Activated naive CD4-positive, alpha-beta T cell treated with anti-CD3 and anti-CD28 coated beads, Interleukin-2, amount 50 U/mL, for 72 hours (primary cell): ENCODE measurements at regions not wholly inside any gene's neighbourhood (a gene's known extent, or its start where the extent isn't known, plus 50 kb on each side); places are given as distances from the start of the nearest gene placed in this dataset.

Experiments
- ATAC-seq, 2 donors: fragments of 150-1000 bp; cut with Tn5 transposase; 2 replicates each; pipeline ENCODE4 v1.10.0; 2021; ENCODE audit warnings: mild to moderate bottlenecking in 2 of 2, moderate library complexity in 2 of 2
- DNase-seq, 2 donors: peaks; one replicate each; pipeline ENCODE4 v3.0.0; 2021 to 2022; ENCODE audit warnings: low spot score in 2 of 2
- H3K27ac Mint-ChIP-seq, 2 donors: one replicate each; pipeline ENCODE4 v1.8.0; 2022; ENCODE audit warnings: mild to moderate bottlenecking in 2 of 2, mixed read lengths in 2 of 2
- H3K36me3 Mint-ChIP-seq, 2 donors: one replicate each; pipeline ENCODE4 v1.8.0; 2022; ENCODE audit warnings: mixed read lengths in 2 of 2
- H3K9me3 Mint-ChIP-seq, 2 donors: one replicate each; pipeline ENCODE4 v1.8.0; 2022; ENCODE audit warnings: mixed read lengths in 2 of 2

- no peak for DNase-seq
- Mint-ChIP-seq H3K9me3 (no peaks in the 10 kb centered on the region), H3K27ac (no peak overlapping the region), H3K36me3 (no peaks in the 10 kb centered on the region)
- ATAC-seq = no peak
These were observed 179.2 kb downstream of the TTC32 start for GRCh38 chr2:19722531-19722971.

- Mint-ChIP-seq H3K27ac (no peak overlapping the region), H3K9me3 (no peaks in the 10 kb centered on the region), H3K36me3 (no peaks in the 10 kb centered on the region)
- ATAC-seq (no peak), DNase-seq (no peak)
These were observed 181.5 kb downstream of the TTC32 start for GRCh38 chr2:19720306-19720705.

GRCh38 chr2:19719540-19719939 is 182.2 kb downstream of the TTC32 start:
- no peaks in the 10 kb centered on the region for H3K9me3 Mint-ChIP-seq

GRCh38 chr2:19717446-19717845 is 184.3 kb downstream of the TTC32 start:
- Mint-ChIP-seq H3K9me3 (peaks cover 0 to 5% of the 10 kb centered on the region in 2 donors), H3K36me3 (peaks cover 0 to 5% of the 10 kb centered on the region in 2 donors), H3K27ac (no peak overlapping the region)
- ATAC-seq (no peak), DNase-seq (no peak)

More at GRCh38 chr2:19719540-19719939, 182.2 kb downstream of the TTC32 start:
- DNase-seq (no peak), ATAC-seq (no peak)
- Mint-ChIP-seq H3K36me3 (no peaks in the 10 kb centered on the region), H3K27ac (no peak overlapping the region)

- ATAC-seq (no peak), DNase-seq (no peak)
- Mint-ChIP-seq H3K9me3 (peaks cover 4 to 10% of the 10 kb centered on the region in 2 donors), H3K36me3 (peaks cover 0 to 5% of the 10 kb centered on the region in 2 donors), H3K27ac (no peak overlapping the region)
These were observed 186.9 kb downstream of the TTC32 start for GRCh38 chr2:19714926-19715325.

GRCh38 chr2:19712850-19713249 is 188.9 kb downstream of the TTC32 start:
- ATAC-seq (no peak), DNase-seq (no peak)
- Mint-ChIP-seq H3K27ac (no peak overlapping the region), H3K36me3 (peaks cover 0 to 5% of the 10 kb centered on the region in 2 donors), H3K9me3 (peaks cover 4 to 10% of the 10 kb centered on the region in 2 donors)

- H3K36me3 Mint-ChIP-seq = peaks cover 0 to 5% of the 10 kb centered on the region in 2 donors
- ATAC-seq (peak in 1 of 2 donors; percentile 63), DNase-seq (no peak)
- H3K9me3 Mint-ChIP-seq = peaks cover 4 to 10% of the 10 kb centered on the region in 2 donors
- no peak overlapping the region for H3K27ac Mint-ChIP-seq
These were observed 190.1 kb downstream of the TTC32 start for GRCh38 chr2:19711470-19712372.

- ATAC-seq (no peak), DNase-seq (no peak)
- Mint-ChIP-seq H3K27ac (no peak overlapping the region), H3K9me3 (peaks cover 4 to 10% of the 10 kb centered on the region in 2 donors), H3K36me3 (peaks cover 0 to 5% of the 10 kb centered on the region in 2 donors)
These were observed 191.6 kb downstream of the TTC32 start for GRCh38 chr2:19710230-19710629.

- no peak overlapping the region for H3K27ac Mint-ChIP-seq
- H3K9me3 Mint-ChIP-seq = peaks cover 4 to 10% of the 10 kb centered on the region in 2 donors
- no peak for DNase-seq
- ATAC-seq = no peak
- peaks cover 0 to 5% of the 10 kb centered on the region in 2 donors for H3K36me3 Mint-ChIP-seq
These were observed 192.2 kb downstream of the TTC32 start for GRCh38 chr2:19709553-19709952.

GRCh38 chr2:19708776-19709175 is 193.0 kb downstream of the TTC32 start:
- H3K36me3 Mint-ChIP-seq = peaks cover 0 to 5% of the 10 kb centered on the region in 2 donors
- H3K9me3 Mint-ChIP-seq = peaks cover 4 to 10% of the 10 kb centered on the region in 2 donors
- no peak for DNase-seq
- ATAC-seq = no peak
- H3K27ac Mint-ChIP-seq = no peak overlapping the region

GRCh38 chr2:19706332-19706731 is 195.5 kb downstream of the TTC32 start:
- DNase-seq (no peak), ATAC-seq (no peak)
- no peak overlapping the region for H3K27ac Mint-ChIP-seq
- no peaks in the 10 kb centered on the region for H3K9me3 Mint-ChIP-seq
- no peaks in the 10 kb centered on the region for H3K36me3 Mint-ChIP-seq

GRCh38 chr2:19702267-19702666 is 199.5 kb downstream of the TTC32 start:
- Mint-ChIP-seq H3K27ac (no peak overlapping the region), H3K36me3 (peaks cover 0 to 2% of the 10 kb centered on the region in 2 donors), H3K9me3 (peaks cover 0 to 5% of the 10 kb centered on the region in 2 donors)
- DNase-seq (no peak), ATAC-seq (no peak)

GRCh38 chr2:19700861-19701585 is 200.8 kb downstream of the TTC32 start:
- DNase-seq (no peak), ATAC-seq (no peak)
- no peak overlapping the region for H3K27ac Mint-ChIP-seq
- peaks cover 1 to 14% of the 10 kb centered on the region in 2 donors for H3K9me3 Mint-ChIP-seq
- peaks cover 0 to 6% of the 10 kb centered on the region in 2 donors for H3K36me3 Mint-ChIP-seq

GRCh38 chr2:19697131-19697530 is 204.7 kb downstream of the TTC32 start:
- no peak overlapping the region for H3K27ac Mint-ChIP-seq
- DNase-seq (no peak), ATAC-seq (no peak)
- H3K36me3 Mint-ChIP-seq = peaks cover 0 to 6% of the 10 kb centered on the region in 2 donors
- peaks cover 3 to 16% of the 10 kb centered on the region in 2 donors for H3K9me3 Mint-ChIP-seq

GRCh38 chr2:19695706-19696105 is 206.1 kb downstream of the TTC32 start:
- Mint-ChIP-seq H3K27ac (no peak overlapping the region), H3K9me3 (peaks cover 3 to 16% of the 10 kb centered on the region in 2 donors), H3K36me3 (peaks cover 0 to 6% of the 10 kb centered on the region in 2 donors)
- no peak for ATAC-seq
- no peak for DNase-seq

GRCh38 chr2:19691892-19692291 is 209.9 kb downstream of the TTC32 start:
- DNase-seq (no peak), ATAC-seq (no peak)
- H3K36me3 Mint-ChIP-seq = peaks cover 0 to 1% of the 10 kb centered on the region in 2 donors
- H3K9me3 Mint-ChIP-seq = peaks cover 3 to 7% of the 10 kb centered on the region in 2 donors
- no peak overlapping the region for H3K27ac Mint-ChIP-seq

GRCh38 chr2:19690429-19690828 is 211.4 kb downstream of the TTC32 start:
- H3K36me3 Mint-ChIP-seq = no peaks in the 10 kb centered on the region
- H3K9me3 Mint-ChIP-seq = no peaks in the 10 kb centered on the region
- no peak overlapping the region for H3K27ac Mint-ChIP-seq
- ATAC-seq = no peak
- no peak for DNase-seq
